H9 (cell line): ENCODE measurements at regions not wholly inside any gene's neighbourhood (a gene's known extent, or its start where the extent isn't known, plus 50 kb on each side); places are given as distances from the start of the nearest gene placed in this dataset.
A peak's percentile ranks its signal among the peaks of the same experiment; 100 is the strongest.

Experiments
- DNase-seq: peaks from one replicate; pipeline ENCODE4 v3.0.0-alpha.2; 2017
- H2AFZ ChIP-seq: one replicate; pipeline ENCODE4 v1.6.1; 2013; ENCODE audit warnings: mild to moderate bottlenecking, low read length, control low read depth, moderate library complexity
- H2AK5ac ChIP-seq: 2 replicates; pipeline ENCODE4 v1.6.1; 2013; ENCODE audit warnings: low read length, control low read depth, mixed read lengths; ENCODE audit not compliant: insufficient read length
- H2BK120ac ChIP-seq: one replicate; pipeline ENCODE4 v1.6.1; 2013; ENCODE audit warnings: low read depth, mild to moderate bottlenecking, low read length, control low read depth, inconsistent platforms; ENCODE audit not compliant: poor library complexity, severe bottlenecking
- H2BK12ac ChIP-seq: 2 replicates; pipeline ENCODE4 v1.6.1; 2013; ENCODE audit warnings: low read length, control low read depth, mixed read lengths, low read depth; ENCODE audit not compliant: insufficient read length
- H2BK15ac ChIP-seq: 2 replicates; pipeline ENCODE4 v1.6.1; 2013; ENCODE audit warnings: low read depth, low read length, control low read depth
- H2BK20ac ChIP-seq: one replicate; pipeline ENCODE4 v1.6.1; 2013; ENCODE audit warnings: low read depth, mild to moderate bottlenecking, low read length, control low read depth, inconsistent platforms; ENCODE audit not compliant: poor library complexity, severe bottlenecking
- H2BK5ac ChIP-seq: 2 replicates; pipeline ENCODE4 v1.6.1; 2013; ENCODE audit warnings: low read length, control low read depth, mixed read lengths; ENCODE audit not compliant: insufficient read length
- H3K14ac ChIP-seq: 2 replicates; pipeline ENCODE4 v1.6.1; 2013; ENCODE audit warnings: low read length, control low read depth; ENCODE audit not compliant: insufficient read depth
- H3K18ac ChIP-seq: 2 replicates; pipeline ENCODE4 v1.6.1; 2013; ENCODE audit warnings: low read depth, mild to moderate bottlenecking, mixed read lengths, low read length, control low read depth; ENCODE audit not compliant: insufficient read length
- H3K23ac ChIP-seq: 2 replicates; pipeline ENCODE4 v1.6.1; 2013; ENCODE audit warnings: low read length, control low read depth, mixed read lengths, low read depth; ENCODE audit not compliant: insufficient read length
- H3K23me2 ChIP-seq: 2 replicates; pipeline ENCODE4 v1.6.1; 2013; ENCODE audit warnings: low read depth, mild to moderate bottlenecking, mixed read lengths, low read length, control low read depth; ENCODE audit not compliant: insufficient read length, poor library complexity, severe bottlenecking
- H3K27ac ChIP-seq: 2 replicates; pipeline ENCODE4 v1.5.1; 2013; ENCODE audit warnings: low read length, control low read depth, mixed read lengths, low read depth; ENCODE audit not compliant: insufficient read length
- H3K27me3 ChIP-seq: 2 replicates; pipeline ENCODE4 v1.6.1; 2013; ENCODE audit warnings: low read length, control low read depth, inconsistent platforms; ENCODE audit not compliant: insufficient read depth
- H3K4ac ChIP-seq: 2 replicates; pipeline ENCODE4 v1.6.1; 2013; ENCODE audit warnings: low read depth, mild to moderate bottlenecking, control low read depth, inconsistent platforms, low read length, moderate library complexity
- H3K4me1 ChIP-seq: 2 replicates; pipeline ENCODE4 v1.6.1; 2013; ENCODE audit warnings: low read length, control low read depth, inconsistent platforms; ENCODE audit not compliant: insufficient read depth
- H3K4me2 ChIP-seq: 2 replicates; pipeline ENCODE4 v1.6.1; 2013; ENCODE audit warnings: low read length, control low read depth, mixed read lengths; ENCODE audit not compliant: insufficient read length, insufficient read depth
- H3K56ac ChIP-seq: 2 replicates; pipeline ENCODE4 v1.6.1; 2013; ENCODE audit warnings: low read depth, mild to moderate bottlenecking, mixed read lengths, low read length, control low read depth; ENCODE audit not compliant: insufficient read length
- H3K79me1 ChIP-seq: 2 replicates; pipeline ENCODE4 v1.6.1; 2013; ENCODE audit warnings: low read depth, mild to moderate bottlenecking, moderate library complexity, low read length, control low read depth, inconsistent platforms; ENCODE audit not compliant: insufficient read depth, poor library complexity, severe bottlenecking
- H3K79me2 ChIP-seq: 2 replicates; pipeline ENCODE4 v1.6.1; 2013; ENCODE audit warnings: low read length, control low read depth, inconsistent platforms; ENCODE audit not compliant: insufficient read depth
- H3K9ac ChIP-seq: 2 replicates; pipeline ENCODE4 v1.6.1; 2013; ENCODE audit warnings: low read length, control low read depth, mixed read lengths; ENCODE audit not compliant: insufficient read length; ENCODE audit errors: extremely low read depth
- H3K9me3 ChIP-seq: one replicate; pipeline ENCODE4 v1.6.1; 2013; ENCODE audit warnings: low read depth, low read length, inconsistent platforms; ENCODE audit not compliant: control insufficient read depth
- H3T11ph ChIP-seq: one replicate; pipeline ENCODE4 v1.6.1; 2013; ENCODE audit warnings: mild to moderate bottlenecking, low read length, control low read depth, inconsistent platforms
- H4K20me1 ChIP-seq: one replicate; pipeline ENCODE4 v1.6.1; 2013; ENCODE audit not compliant: control insufficient read depth, insufficient read length, insufficient read depth
- H4K5ac ChIP-seq: 2 replicates; pipeline ENCODE4 v1.6.1; 2013; ENCODE audit warnings: low read depth, mild to moderate bottlenecking, mixed read lengths, low read length, control low read depth; ENCODE audit not compliant: insufficient read length
- H4K8ac ChIP-seq: replicated peaks from 2 replicates; pipeline ENCODE4 v1.6.1; 2013; ENCODE audit warnings: low read length, control low read depth, mixed read lengths, low read depth; ENCODE audit not compliant: insufficient read length
- H4K91ac ChIP-seq: 2 replicates; pipeline ENCODE4 v1.6.1; 2013; ENCODE audit warnings: low read depth, mild to moderate bottlenecking, moderate library complexity, mixed read lengths, low read length, control low read depth; ENCODE audit not compliant: insufficient read length
- H3K27ac Mint-ChIP-seq, 3 experiments: 2 replicates in 2 of 3; 3 replicates in 1 of 3; pipeline ENCODE4 v1.8.0; 2020 to 2021; ENCODE audit warnings: mixed read lengths in 3 of 3, mild to moderate bottlenecking in 1 of 3, moderate library complexity in 1 of 3
- H3K27me3 Mint-ChIP-seq: 2 replicates; pipeline ENCODE4 v1.8.0; 2021; ENCODE audit warnings: low read depth, mild to moderate bottlenecking, moderate library complexity, mixed read lengths
- H3K36me3 Mint-ChIP-seq, 3 experiments: 2 replicates in 2 of 3; 3 replicates in 1 of 3; pipeline ENCODE4 v1.8.0; 2020 to 2021; ENCODE audit warnings: low read depth in 3 of 3, mixed read lengths in 3 of 3; ENCODE audit not compliant: insufficient read depth in 1 of 3
- H3K4me1 Mint-ChIP-seq, 2 experiments: 2 replicates each; pipeline ENCODE4 v1.8.0; 2020; ENCODE audit warnings: mixed read lengths in 2 of 2
- H3K4me3 Mint-ChIP-seq, 2 experiments: 2 replicates in 1 of 2; 3 replicates in 1 of 2; pipeline ENCODE4 v1.8.0; 2020 to 2021; ENCODE audit warnings: mild to moderate bottlenecking in 2 of 2, mixed read lengths in 2 of 2, moderate library complexity in 1 of 2
- H3K9me3 Mint-ChIP-seq, 2 experiments: 2 replicates in 1 of 2; 3 replicates in 1 of 2; pipeline ENCODE4 v1.8.0; 2020; ENCODE audit warnings: mild to moderate bottlenecking in 2 of 2, mixed read lengths in 2 of 2, moderate library complexity in 1 of 2
- WGBS: extraction: QIAGEN DNeasy Blood & Tissue Kit; methylation state at CpG from one replicate; pipeline ENCODE4 v1.1.7; 2013; ENCODE audit warnings: missing lambda C conversion rate, low lambda C conversion rate, mixed read lengths; ENCODE audit not compliant: insufficient read length; ENCODE audit errors: extremely low coverage; 5-methylcytosine and 5-hydroxymethylcytosine counted together
- TF ChIP-seq, protein P1 (sequence below): fragments of 200-600 bp; sonication (generic); conservative IDR thresholded peaks from 3 replicates; pipeline ENCODE4 v1.8.0; 2021; ENCODE audit warnings: antibody characterized with exemption, mild to moderate bottlenecking

DNA sequence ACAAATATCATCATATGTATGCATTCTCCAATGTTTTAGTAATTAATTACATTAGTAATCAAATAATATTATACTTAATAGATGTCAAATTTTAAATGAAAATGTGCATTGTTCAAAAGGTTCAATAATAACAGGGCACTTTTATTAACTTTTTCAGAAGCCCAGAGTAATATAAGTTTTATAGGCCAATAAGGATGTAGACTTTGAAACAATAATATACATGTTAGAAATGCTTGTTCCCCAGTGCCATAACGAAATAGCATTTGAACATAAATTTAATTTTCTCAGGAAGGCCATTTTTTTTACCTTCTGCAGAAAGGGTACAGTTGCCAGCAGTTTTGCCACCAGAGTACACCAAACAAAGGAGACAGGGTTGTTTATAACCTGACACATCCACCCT, 1133.9 kb upstream of the LRRTM3 start:
- Histone ChIP-seq H3K18ac (no peak overlapping the region), H3K56ac (no peak overlapping the region), H3K4me1 (peaks cover 5% of the 10 kb centered on the region; the same call in 1 of the 2 replicates), H3K14ac (no peak overlapping the region), H2BK5ac (no peak overlapping the region), H3K23ac (no peak overlapping the region), H4K20me1 (no peaks in the 10 kb centered on the region), H2BK15ac (no peak overlapping the region), H3K79me1 (no peaks in the 10 kb centered on the region), H2BK120ac (no peak overlapping the region), H2BK12ac (no peak overlapping the region), H4K91ac (no peak overlapping the region), H3K23me2 (no peaks in the 10 kb centered on the region), H2AFZ (no peak overlapping the region), H3K79me2 (no peaks in the 10 kb centered on the region), H4K8ac (no peak overlapping the region), H3K27me3 (no peaks in the 10 kb centered on the region), H4K5ac (no peak overlapping the region), H3K4me2 (no peak overlapping the region), H3K9ac (no peak overlapping the region), H2BK20ac (no peak overlapping the region), H3K4ac (no peak overlapping the region), H3K27ac (no peak overlapping the region), H3T11ph (no peak overlapping the region), H2AK5ac (no peak overlapping the region), H3K9me3 (no peaks in the 10 kb centered on the region)
- TF ChIP-seq, protein P1, sequence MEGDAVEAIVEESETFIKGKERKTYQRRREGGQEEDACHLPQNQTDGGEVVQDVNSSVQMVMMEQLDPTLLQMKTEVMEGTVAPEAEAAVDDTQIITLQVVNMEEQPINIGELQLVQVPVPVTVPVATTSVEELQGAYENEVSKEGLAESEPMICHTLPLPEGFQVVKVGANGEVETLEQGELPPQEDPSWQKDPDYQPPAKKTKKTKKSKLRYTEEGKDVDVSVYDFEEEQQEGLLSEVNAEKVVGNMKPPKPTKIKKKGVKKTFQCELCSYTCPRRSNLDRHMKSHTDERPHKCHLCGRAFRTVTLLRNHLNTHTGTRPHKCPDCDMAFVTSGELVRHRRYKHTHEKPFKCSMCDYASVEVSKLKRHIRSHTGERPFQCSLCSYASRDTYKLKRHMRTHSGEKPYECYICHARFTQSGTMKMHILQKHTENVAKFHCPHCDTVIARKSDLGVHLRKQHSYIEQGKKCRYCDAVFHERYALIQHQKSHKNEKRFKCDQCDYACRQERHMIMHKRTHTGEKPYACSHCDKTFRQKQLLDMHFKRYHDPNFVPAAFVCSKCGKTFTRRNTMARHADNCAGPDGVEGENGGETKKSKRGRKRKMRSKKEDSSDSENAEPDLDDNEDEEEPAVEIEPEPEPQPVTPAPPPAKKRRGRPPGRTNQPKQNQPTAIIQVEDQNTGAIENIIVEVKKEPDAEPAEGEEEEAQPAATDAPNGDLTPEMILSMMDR, result no peak
- Mint-ChIP-seq H3K36me3 (no peaks in the 10 kb centered on the region), H3K27ac (peak overlapping the region in 1 of 3 experiments; percentile 53; a peak in 2 of 7 replicates), H3K27me3 (no peaks in the 10 kb centered on the region), H3K9me3 (no peaks in the 10 kb centered on the region; a peak in 1 of 5 replicates), H3K4me3 (no peak overlapping the region), H3K4me1 (peaks cover 6% of the 10 kb centered on the region in 2 experiments; a peak in 3 of 4 replicates)
- no CpG with 5 or more reads among the region's 1 CpG for WGBS
- no peak for DNase-seq
